Retinal pigment epithelial cell (primary cell): ENCODE measurements at regions not wholly inside any gene's neighbourhood (a gene's known extent, or its start where the extent isn't known, plus 50 kb on each side); places are given as distances from the start of the nearest gene placed in this dataset.
"Not testable (repeated sequence)": the region's sequence is repeated elsewhere in the genome, so short reads cannot be mapped to it uniquely, and the experiment has no call there.

Experiments used
- DNase-seq: peaks from one replicate; pipeline ENCODE4 v3.0.0-alpha.2; 2010; ENCODE audit warnings: low read depth
- H3K4me3 ChIP-seq: 2 replicates; pipeline ENCODE4 v1.5.1; 2011; ENCODE audit warnings: mild to moderate bottlenecking, low read length, control low read depth, moderate library complexity
- CTCF ChIP-seq: conservative IDR thresholded peaks from 2 replicates; pipeline ENCODE4 v1.5.1; 2011; ENCODE audit warnings: low read depth, low read length, control low read depth, inconsistent platforms

GRCh38 chr7:27032839-27033238, 63.0 kb downstream of the HOXA1 start:
- no peak for DNase-seq
- no peak overlapping the region for H3K4me3 ChIP-seq
- TF ChIP-seq CTCF, result no peak

GRCh38 chr7:27031289-27032172, 64.3 kb downstream of the HOXA1 start:
- no peak overlapping the region for H3K4me3 ChIP-seq
- no peak for DNase-seq
- TF ChIP-seq CTCF, result no peak

GRCh38 chr7:27030393-27031050, 65.3 kb downstream of the HOXA1 start:
- no peak overlapping the region for H3K4me3 ChIP-seq
- no peak for DNase-seq
- no peak for TF ChIP-seq CTCF

DNA sequence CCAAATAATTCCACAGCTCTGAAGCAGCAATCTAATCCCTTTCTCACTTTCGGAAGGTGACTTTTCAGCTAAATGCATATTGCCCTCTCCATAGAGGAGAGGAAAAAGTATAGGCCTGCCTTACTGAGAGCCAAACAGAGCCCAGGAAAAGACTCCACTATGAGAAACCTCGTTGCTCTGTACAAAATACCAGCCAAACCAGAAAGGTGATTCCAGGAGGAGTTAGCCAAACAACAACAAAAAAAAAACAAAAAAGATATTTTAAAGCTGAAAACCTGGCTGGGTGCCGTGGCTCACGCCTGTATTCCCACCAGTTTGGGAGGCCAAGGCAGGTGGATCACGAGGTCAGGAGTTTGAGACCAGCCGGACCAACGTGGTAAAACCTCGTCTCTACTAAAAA, 70.5 kb downstream of the HOXA1 start:
- no peak for DNase-seq
- no peak overlapping the region for H3K4me3 ChIP-seq
- TF ChIP-seq CTCF, result no peak

DNA sequence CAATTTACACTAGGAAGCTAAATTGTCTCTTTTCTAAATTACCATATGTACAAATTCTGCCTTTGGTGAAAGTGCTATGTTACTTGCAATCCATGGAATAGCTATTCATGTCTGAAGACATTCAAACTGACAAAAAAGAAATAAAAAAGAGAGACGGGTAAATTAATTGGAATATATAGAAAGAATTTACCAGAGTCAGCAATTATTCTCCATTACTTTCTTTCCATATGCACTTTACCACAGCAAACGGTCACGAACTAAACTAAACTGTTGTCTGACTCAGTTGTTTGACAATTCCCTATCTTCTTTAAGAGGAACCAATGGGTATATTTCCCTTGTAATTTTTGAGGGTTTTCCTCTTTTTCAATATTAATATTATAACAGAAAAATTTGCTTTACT, 85.7 kb downstream of the HOXA1 start:
- no peak overlapping the region for H3K4me3 ChIP-seq
- no peak for DNase-seq
- no peak for TF ChIP-seq CTCF

- TF ChIP-seq CTCF, result no peak
- no peak for DNase-seq
- no peak overlapping the region for H3K4me3 ChIP-seq
Observed at GRCh38 chr7:27000496-27000895, 95.3 kb downstream of the HOXA1 start.

GRCh38 chr7:26998284-26998683, 97.5 kb downstream of the HOXA1 start:
- DNase-seq, H3K4me3 ChIP-seq: not testable (repeated sequence)
